GM12891 (cell line): ENCODE measurements at regions not wholly inside any gene's neighbourhood (a gene's known extent, or its start where the extent isn't known, plus 50 kb on each side); places are given as distances from the start of the nearest gene placed in this dataset.

Experiments used
- POLR2A ChIP-seq: IDR thresholded peaks from 2 replicates; pipeline ENCODE4 v1.6.1; 2011; ENCODE audit warnings: low read depth, low read length, control low read depth
- POLR2AphosphoS5 ChIP-seq: IDR thresholded peaks from 2 replicates; pipeline ENCODE4 v1.6.1; 2011; ENCODE audit warnings: low read depth, low read length, control low read depth
- POU2F2 ChIP-seq: IDR thresholded peaks from 2 replicates; pipeline ENCODE4 v1.6.1; 2011; ENCODE audit warnings: low read depth, mild to moderate bottlenecking, control low read depth, low read length, moderate library complexity
- SPI1 ChIP-seq: IDR thresholded peaks from 2 replicates; pipeline ENCODE4 v1.6.1; 2011; ENCODE audit warnings: low read depth, low read length, control low read depth
- TAF1 ChIP-seq: IDR thresholded peaks from 2 replicates; pipeline ENCODE4 v1.6.1; 2011; ENCODE audit warnings: low read depth, low read length, control low read depth

DNA sequence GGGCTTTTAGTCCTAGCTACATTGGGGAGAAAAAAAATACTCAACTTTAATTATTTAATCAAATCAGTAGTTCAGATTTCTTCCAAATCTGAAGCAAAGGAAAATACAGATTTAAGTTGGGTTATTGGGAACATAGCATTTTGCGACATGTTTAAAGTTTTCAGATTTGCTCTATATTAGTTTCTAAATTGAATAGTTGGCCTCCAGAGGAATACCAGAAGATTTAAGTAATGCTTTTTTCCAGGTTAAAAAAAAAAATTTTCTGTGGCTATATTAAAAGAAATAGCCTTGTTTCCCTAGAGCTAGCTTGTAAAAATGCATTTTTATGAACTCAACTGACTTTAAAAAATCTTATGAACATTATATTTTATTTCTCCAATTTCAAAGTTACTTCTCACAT is 115.9 kb downstream of the DDX53 start:
- no peak for TF ChIP-seq POLR2A
- no peak for TF ChIP-seq TAF1
- TF ChIP-seq POLR2AphosphoS5, result no peak
- no peak for TF ChIP-seq SPI1
- no peak for TF ChIP-seq POU2F2
